ENCODE measurements at regions not wholly inside any gene's neighbourhood (a gene's known extent, or its start where the extent isn't known, plus 50 kb on each side); places are given as distances from the start of the nearest gene placed in this dataset.

DNA sequence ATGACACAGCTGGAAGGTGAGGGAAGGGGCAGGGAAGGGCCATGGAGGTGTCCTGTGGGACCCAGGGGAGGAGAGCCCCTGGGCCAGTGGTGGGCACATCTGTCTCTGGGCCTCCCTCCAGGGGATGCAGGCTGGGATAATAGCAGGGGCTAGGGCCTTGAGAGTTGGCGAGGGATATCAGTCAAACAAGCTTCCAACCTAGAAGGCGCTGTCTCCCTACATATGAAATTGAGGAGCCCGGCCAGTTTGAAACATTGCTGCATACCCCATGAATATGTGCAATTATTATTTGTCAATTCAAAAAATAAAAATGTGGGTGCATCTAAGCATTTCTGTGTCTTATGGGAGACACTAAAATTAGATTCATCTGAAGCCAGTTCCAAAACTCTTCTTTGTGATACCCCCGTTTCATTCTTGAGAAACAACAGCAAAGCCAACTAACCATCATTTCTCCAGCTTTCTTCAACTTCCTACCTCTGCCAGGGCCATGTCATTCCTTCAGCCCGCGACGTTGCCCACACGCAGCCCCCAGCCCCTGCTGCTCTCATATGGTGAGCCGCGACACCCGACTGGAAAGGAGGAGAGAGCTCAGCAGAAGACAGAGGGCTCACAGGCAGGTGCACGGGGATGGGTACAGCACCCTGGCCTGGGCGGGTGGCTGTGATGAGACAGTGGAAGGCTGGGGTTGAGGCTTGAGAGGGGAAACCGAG lies 418.7 kb downstream of the GLRX3 start:
- H3K9me3 Mint-ChIP-seq (ENCODE audit: unreplicated experiment) = no peaks in the 10 kb centered on the region
- H3K36me3 Mint-ChIP-seq (ENCODE audit: insufficient read depth, unreplicated experiment) = no peaks in the 10 kb centered on the region
- no peak for DNase-seq (ENCODE audit: unreplicated experiment)
- intact Hi-C loops (cut with micrococcal nuclease) = no loop called here
- no peak overlapping the region for H3K27ac Mint-ChIP-seq (ENCODE audit: low read depth, unreplicated experiment)
- TF ChIP-seq, protein P1, sequence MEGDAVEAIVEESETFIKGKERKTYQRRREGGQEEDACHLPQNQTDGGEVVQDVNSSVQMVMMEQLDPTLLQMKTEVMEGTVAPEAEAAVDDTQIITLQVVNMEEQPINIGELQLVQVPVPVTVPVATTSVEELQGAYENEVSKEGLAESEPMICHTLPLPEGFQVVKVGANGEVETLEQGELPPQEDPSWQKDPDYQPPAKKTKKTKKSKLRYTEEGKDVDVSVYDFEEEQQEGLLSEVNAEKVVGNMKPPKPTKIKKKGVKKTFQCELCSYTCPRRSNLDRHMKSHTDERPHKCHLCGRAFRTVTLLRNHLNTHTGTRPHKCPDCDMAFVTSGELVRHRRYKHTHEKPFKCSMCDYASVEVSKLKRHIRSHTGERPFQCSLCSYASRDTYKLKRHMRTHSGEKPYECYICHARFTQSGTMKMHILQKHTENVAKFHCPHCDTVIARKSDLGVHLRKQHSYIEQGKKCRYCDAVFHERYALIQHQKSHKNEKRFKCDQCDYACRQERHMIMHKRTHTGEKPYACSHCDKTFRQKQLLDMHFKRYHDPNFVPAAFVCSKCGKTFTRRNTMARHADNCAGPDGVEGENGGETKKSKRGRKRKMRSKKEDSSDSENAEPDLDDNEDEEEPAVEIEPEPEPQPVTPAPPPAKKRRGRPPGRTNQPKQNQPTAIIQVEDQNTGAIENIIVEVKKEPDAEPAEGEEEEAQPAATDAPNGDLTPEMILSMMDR (IDR thresholded peaks at IDR 0.05; ENCODE audit: unreplicated experiment) = no peak
- ChIA-PET POLR2A (no interaction called here), CTCF (interaction anchor here (0.8 kb wide), 1 partner anchor 42 kb away, joined by 4 read pairs; no protein-coding TSS in a partner anchor)
- H3K27me3 Mint-ChIP-seq (ENCODE audit: insufficient read depth, unreplicated experiment) = no peaks in the 10 kb centered on the region
- no peak overlapping the region for H3K4me3 Mint-ChIP-seq (ENCODE audit: unreplicated experiment)
- no TSS peak for BruUV-seq (replicated peaks)
- no peaks in the 10 kb centered on the region for H3K4me1 Mint-ChIP-seq (ENCODE audit: insufficient read depth, unreplicated experiment)

- intact Hi-C loops (cut with micrococcal nuclease) = no loop called here
- ChIA-PET CTCF (interaction anchor here (0.8 kb wide), 1 partner anchor 41 kb away, joined by 4 read pairs; no protein-coding TSS in a partner anchor), POLR2A (no interaction called here)
- Mint-ChIP-seq H3K27ac (ENCODE audit: low read depth, unreplicated experiment) (no peak overlapping the region), H3K4me3 (ENCODE audit: unreplicated experiment) (no peak overlapping the region), H3K9me3 (ENCODE audit: unreplicated experiment) (no peaks in the 10 kb centered on the region), H3K27me3 (ENCODE audit: insufficient read depth, unreplicated experiment) (no peaks in the 10 kb centered on the region), H3K4me1 (ENCODE audit: insufficient read depth, unreplicated experiment) (no peaks in the 10 kb centered on the region), H3K36me3 (ENCODE audit: insufficient read depth, unreplicated experiment) (no peaks in the 10 kb centered on the region)
- TF ChIP-seq, protein P1 (IDR thresholded peaks at IDR 0.05; ENCODE audit: unreplicated experiment) = no peak
- BruUV-seq (replicated peaks) = no TSS peak
- no peak for DNase-seq (ENCODE audit: unreplicated experiment)
Observed at GRCh38 chr10:130555411-130555750, 419.2 kb downstream of the GLRX3 start.

- no peaks in the 10 kb centered on the region for H3K36me3 Mint-ChIP-seq (ENCODE audit: insufficient read depth, unreplicated experiment)
- BruUV-seq (replicated peaks) = no TSS peak
- intact Hi-C loops (cut with micrococcal nuclease) = no loop called here
- H3K4me1 Mint-ChIP-seq (ENCODE audit: insufficient read depth, unreplicated experiment) = no peaks in the 10 kb centered on the region
- ChIA-PET CTCF (no interaction called here), POLR2A (no interaction called here)
- H3K27ac Mint-ChIP-seq (ENCODE audit: low read depth, unreplicated experiment) = no peak overlapping the region
- DNase-seq (ENCODE audit: unreplicated experiment) = no peak
- H3K9me3 Mint-ChIP-seq (ENCODE audit: unreplicated experiment) = no peaks in the 10 kb centered on the region
- TF ChIP-seq, protein P1 (IDR thresholded peaks at IDR 0.05; ENCODE audit: unreplicated experiment) = no peak
- H3K27me3 Mint-ChIP-seq (ENCODE audit: insufficient read depth, unreplicated experiment) = no peaks in the 10 kb centered on the region
- no peak overlapping the region for H3K4me3 Mint-ChIP-seq (ENCODE audit: unreplicated experiment)
Observed at GRCh38 chr10:130557181-130557845, 421.1 kb downstream of the GLRX3 start.

DNA sequence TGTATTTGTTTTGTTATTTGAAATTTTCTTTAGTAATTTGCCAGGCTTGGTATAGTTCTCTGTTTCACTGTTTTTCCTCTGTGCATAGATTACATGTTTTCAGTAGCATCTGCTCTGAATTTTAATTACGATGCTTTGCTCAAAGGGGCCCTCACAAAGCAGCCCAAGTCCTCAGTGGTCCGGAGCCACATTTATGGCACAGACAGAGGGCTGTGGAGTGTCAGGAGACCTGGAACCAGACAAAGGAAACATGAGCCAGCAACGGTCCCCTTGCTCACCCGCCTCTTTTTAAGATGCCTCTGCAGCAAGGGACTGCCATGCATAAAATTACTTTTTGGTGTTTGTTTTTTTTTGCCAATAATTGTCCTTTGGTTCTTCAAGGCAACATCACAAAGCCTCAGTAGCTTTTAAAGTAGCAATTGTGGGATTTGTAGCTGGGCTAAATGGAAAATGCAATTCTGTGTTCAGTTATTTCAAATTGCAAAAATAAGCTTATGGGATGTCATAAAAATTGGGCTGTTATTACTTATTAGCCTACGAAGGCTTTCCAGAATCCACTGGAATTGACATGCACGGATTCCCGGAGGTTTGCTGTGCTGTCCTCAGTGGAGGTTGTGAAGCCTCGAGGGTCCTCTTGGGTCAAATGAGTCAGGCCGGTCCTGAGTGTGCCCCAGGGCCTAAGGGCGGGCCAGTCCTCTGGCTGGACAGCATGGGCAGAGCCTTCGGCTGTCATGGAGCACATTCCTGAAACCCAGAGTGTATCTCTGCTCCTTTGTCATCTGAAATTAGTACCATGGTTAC lies 422.8 kb downstream of the GLRX3 start:
- no peak for DNase-seq (ENCODE audit: unreplicated experiment)
- ChIA-PET CTCF (interaction anchor here (0.7 kb wide), 1 partner anchor 62 kb away, joined by 3 read pairs; no protein-coding TSS in a partner anchor), POLR2A (interaction anchor here (0.7 kb wide), 1 partner anchor 11 kb away, joined by 3 read pairs; no protein-coding TSS in a partner anchor)
- intact Hi-C loops (cut with micrococcal nuclease) = no loop called here
- no peaks in the 10 kb centered on the region for H3K4me1 Mint-ChIP-seq (ENCODE audit: insufficient read depth, unreplicated experiment)
- TF ChIP-seq, protein P1 (IDR thresholded peaks at IDR 0.05; ENCODE audit: unreplicated experiment) = no peak
- H3K9me3 Mint-ChIP-seq (ENCODE audit: unreplicated experiment) = no peaks in the 10 kb centered on the region
- no TSS peak for BruUV-seq (replicated peaks)
- peaks cover 4% of the 10 kb centered on the region for H3K27me3 Mint-ChIP-seq (ENCODE audit: insufficient read depth, unreplicated experiment)
- no peak overlapping the region for H3K4me3 Mint-ChIP-seq (ENCODE audit: unreplicated experiment)
- no peaks in the 10 kb centered on the region for H3K36me3 Mint-ChIP-seq (ENCODE audit: insufficient read depth, unreplicated experiment)
- H3K27ac Mint-ChIP-seq (ENCODE audit: low read depth, unreplicated experiment) = no peak overlapping the region

Data from MCF 10A (cell line).